HG03354 (cell line): ENCODE measurements at regions not wholly inside any gene's neighbourhood (a gene's known extent, or its start where the extent isn't known, plus 50 kb on each side); places are given as distances from the start of the nearest gene placed in this dataset.
A peak's percentile ranks its signal among the peaks of the same experiment; 100 is the strongest.
"Not testable (repeated sequence)": the region's sequence is repeated elsewhere in the genome, so short reads cannot be mapped to it uniquely, and the experiment has no call there.

Source experiments
- ATAC-seq: cut with Tn5 transposase; IDR thresholded peaks from one replicate; pipeline ENCODE4 v1.9.1; 2021; ENCODE audit warnings: mild to moderate bottlenecking; ENCODE audit not compliant: unreplicated experiment, poor library complexity, severe bottlenecking

GRCh38 chr2:195574312-195574711 lies 82.7 kb upstream of the SLC39A10 start:
- no peak for ATAC-seq

DNA sequence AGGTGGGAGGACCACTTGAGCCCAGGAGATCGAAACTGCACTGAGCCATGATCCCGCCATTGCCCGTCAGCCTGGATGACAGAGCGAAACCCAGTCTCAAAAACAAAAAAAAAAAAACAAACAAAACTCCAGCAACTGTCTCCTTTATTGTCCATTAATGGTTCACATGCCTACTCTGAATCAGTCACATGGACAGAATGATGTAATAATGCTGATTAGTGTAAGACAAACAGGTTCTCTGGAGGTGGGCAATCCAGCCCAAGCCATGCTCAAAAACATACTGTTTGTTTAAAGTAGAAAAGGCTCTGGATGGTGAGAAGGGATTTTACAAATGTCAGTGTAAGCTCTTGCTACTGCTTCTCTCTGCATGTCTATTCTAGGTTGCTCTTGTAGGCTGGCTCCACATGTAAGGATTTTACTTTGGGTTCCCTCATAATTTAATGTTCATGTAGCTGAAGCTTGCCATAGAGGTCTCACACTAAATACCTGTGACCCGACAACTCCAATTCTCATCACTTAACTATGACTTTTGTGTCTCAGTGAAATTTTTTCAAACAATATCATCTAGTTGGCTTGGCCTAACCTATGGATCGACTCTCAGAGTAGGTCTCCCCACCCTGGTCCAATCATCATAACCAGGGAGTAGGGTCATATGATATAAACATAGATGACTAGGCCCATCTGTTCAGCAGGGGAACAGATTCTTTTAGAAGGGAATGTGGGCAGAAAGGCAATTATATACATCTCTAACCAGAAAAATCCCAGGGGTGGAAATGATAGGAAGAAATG lies 83.9 kb upstream of the SLC39A10 start:
- ATAC-seq = no peak

- ATAC-seq = no peak
These were observed 86.7 kb upstream of the SLC39A10 start for GRCh38 chr2:195570329-195570728.

GRCh38 chr2:195569255-195569654 lies 87.8 kb upstream of the SLC39A10 start:
- no peak for ATAC-seq

DNA sequence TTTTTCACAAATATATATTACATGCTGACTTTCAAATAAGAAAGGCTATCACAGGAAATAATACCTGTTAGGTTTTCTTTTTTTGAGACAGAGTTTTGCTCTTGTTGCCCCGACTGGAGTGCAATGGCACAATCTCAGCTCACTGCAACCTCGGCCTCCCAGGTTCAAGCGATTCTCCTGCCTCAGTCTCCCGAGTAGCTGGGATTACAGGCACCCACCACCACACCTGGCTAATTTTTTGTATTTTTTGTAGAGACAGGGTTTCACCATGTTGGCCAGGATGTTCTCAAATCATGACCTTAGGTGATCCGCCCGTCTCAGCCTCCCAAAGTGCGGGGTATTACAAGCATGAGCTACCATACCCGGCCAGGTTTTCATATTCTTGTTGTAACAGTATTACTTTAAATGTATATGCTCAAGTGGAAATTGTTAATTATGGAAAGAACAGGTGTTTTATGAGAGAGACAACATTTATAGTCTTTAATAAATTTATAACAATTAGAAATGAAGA lies 92.3 kb upstream of the SLC39A10 start:
- not testable (repeated sequence) for ATAC-seq

DNA sequence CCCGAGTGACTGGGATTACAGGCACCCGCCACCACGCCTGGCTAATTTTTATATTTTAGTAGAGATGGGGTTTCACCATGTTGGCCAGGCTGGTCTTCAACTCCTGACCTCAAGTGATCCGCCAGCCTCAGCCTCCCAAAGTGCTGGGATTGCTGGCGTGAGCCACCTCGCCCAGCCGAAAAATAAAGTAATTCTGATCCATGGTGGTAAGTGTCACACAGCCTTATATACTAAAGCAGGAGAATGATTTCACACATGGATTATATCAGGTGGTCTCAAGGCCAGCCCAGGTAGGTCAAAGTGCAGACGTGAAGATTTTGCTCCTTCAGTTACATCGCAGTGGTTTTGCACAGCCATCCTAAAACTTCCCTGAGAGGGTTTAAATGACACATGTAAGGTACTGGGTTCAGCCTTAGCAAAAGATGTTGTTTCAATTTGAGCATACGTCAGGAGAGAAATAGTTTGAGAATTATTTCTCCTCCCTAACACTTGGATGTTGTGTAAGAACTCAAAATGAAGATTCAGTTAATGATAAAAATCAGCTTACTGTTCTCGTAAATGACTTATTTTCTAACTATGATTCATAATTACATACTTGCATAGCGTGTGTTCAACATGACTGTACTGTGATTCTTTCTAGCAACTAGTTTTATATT lies 93.0 kb upstream of the SLC39A10 start:
- no peak for ATAC-seq

- no peak for ATAC-seq
These were observed 94.2 kb upstream of the SLC39A10 start for GRCh38 chr2:195562570-195563566.

DNA sequence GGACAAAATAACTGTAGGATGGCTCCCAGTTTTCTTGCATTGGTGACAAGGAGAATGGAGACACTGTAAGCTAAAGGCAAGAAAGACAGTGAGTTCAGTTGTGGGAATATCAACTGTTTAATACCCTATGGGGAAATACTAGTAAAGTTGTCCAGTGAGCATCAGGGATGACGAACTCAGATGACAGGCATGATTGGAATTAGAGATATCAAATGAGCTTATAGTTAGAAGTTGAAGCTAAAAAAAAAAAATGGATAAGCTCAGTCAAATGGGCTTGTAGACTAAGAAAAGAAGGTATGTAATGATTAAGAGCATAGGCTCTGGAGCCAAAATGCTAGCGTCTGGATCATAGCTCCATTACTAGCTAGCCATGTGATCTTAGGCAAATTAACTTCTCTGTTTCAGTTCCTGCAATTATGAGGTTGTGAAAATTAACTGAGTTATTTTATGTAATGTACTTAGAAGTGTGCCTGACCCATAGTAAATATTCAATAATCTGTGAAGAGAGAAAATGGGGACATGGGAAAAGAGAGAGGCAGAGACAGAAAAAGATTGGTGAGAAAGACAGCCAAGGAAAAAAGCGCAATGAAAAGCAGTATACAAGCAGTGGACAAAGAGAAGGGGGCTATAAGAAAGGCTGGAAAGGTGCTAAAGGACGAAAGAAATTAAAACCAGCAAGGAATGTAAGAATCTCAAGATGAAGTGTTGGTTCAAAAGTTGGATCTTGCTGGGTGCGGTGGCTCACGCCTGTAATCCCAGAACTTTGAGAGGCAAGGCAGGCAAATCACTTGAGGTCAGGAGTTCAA lies 95.7 kb upstream of the SLC39A10 start:
- peak; percentile 59 for ATAC-seq

DNA sequence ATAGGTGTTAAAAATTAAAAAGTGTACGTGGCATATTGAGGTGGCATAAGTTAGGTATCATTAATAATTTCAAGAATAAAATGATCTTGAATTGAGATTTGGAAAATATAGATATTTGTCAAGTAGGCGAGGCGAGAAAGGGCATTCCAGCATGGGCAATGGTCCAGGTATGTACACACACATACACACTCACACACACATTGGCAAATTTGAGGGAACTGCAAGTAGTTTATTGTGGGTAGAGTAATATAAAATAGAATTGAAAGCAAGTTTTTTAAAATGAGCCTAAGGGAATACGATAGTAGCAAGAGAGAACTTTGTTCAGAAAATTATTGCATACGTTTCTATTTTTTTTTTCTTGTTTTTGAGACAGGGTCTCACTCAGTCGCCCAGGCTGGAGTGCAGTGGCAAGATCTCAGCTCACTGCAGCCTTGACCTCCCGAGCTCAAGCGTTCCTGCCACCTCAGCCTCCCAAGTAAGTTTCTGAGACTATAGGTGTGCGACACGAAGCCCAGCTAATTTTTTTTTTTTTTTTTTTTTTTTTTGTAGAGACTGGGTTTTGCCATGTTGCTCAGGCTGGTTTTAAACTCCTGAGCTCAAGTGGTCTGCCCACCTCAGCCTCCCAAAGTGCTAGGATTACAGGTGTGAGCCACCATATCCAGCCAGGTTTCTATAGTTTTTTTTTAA lies 96.7 kb upstream of the SLC39A10 start:
- no peak for ATAC-seq

GRCh38 chr2:195559431-195559914 lies 97.6 kb upstream of the SLC39A10 start:
- peak; percentile 89 for ATAC-seq

- no peak for ATAC-seq
These were observed 101.1 kb upstream of the SLC39A10 start for GRCh38 chr2:195555971-195556370.

DNA sequence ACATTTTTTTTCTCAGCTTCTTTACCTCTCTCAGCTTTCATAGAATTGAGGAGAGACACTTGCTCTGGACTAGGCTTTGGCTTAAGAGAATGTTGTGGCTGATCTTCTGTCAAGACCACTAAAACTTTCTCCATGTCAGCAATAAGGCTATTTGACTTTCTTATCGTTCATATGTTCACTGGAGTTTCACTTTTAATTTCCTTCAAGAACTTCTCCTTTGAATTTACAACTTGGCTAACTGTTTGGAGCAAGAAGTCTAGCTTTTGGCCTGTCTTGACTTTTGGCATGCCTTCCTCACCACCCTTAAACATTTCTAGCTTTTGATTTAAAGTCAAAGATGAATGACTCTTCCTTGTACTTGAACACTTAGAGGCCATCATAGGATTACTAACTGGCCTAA lies 104.4 kb upstream of the SLC39A10 start:
- no peak for ATAC-seq

DNA sequence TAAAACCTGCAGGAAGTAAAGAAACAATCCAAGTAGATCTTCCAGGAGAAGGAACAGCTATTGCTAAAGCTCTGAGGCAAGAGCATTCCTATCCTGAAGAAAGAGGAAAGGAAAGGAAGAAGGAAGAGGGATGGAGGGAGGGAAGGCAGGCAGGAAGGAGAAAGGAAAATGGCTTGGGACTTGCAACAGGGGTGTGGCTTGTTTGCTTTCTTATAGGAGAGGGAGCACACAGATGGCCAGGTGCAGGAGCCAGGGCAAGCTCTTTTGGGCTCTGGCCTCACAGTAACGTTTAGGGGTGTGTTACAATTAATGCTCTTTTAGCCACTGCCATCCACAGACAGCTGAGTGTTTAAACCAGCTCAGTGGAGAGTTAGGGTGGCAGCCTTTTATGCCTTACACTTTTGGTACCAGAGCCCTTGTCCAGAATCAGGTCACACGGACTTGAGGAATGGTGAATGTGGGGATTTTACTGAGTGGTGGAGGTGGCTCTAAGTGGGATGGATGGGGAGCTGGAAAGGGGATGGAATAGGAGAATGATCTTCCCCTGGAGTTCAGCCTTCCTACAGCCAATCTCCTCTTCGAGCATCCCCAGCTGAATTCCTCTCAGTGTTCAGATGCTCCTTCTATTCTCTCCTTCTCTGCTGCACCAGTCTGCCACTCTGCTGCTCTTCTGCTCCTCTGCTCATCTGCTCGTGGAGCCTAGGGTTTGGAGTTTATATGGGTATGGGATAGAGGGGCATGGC lies 108.7 kb upstream of the SLC39A10 start:
- no peak for ATAC-seq

GRCh38 chr2:195547268-195547840 lies 109.7 kb upstream of the SLC39A10 start:
- ATAC-seq = not testable (repeated sequence)

- ATAC-seq = no peak
These were observed 111.2 kb upstream of the SLC39A10 start for GRCh38 chr2:195545811-195546210.

DNA sequence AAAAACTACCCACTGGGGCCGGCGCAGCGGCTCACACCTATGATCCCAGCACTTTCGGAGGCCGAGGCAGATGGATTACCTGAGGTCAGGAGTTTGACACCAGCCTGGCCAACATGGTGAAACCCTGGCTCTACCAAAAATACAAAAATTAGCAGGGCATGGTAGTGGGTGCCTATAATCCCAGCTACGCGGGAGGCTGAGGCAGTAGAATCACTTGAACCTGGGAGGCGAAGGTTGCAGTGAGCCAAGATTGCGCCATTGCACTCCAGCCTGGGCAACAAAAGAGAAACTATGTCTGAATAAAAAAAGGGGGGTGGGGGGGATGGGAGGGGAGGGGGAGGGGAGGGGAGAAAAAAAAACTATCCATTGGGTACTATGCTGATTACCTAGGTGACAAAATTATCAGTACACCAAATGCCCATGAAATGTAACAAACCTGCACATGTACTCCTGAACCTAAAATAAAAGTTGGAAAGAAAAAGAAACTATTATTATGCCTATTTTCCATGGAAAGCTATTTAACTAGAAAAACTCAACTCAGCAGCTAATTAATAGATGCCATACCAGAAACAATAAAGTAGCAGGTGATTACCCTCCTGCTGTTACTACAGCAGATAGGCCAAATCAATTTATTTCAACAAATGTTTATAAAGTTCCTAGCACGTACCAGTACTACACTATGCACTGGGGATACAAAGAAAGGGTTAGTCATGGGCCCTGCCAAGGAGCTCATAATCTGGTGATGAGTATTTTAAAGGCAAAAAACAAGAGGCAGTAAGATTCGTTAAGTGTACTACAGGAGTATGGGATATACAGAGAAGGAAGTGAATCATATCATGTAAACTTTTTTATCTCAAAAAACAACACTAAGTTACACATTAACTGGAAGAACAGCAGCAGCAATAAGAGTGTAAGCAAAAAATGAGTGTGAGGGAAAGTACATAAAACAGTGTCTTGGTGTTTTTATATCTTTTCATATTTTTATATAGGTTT lies 112.8 kb upstream of the SLC39A10 start:
- peak; percentile 96 for ATAC-seq
